Erythroblast (primary cell): ENCODE measurements at regions not wholly inside any gene's neighbourhood (a gene's known extent, or its start where the extent isn't known, plus 50 kb on each side); places are given as distances from the start of the nearest gene placed in this dataset.

Experiments
- DNase-seq, 2 experiments: peaks; one replicate each; lab custom pipeline; 2025; lab: John Stamatoyannopoulos, UW
- GATA1 ChIP-seq: IDR thresholded peaks from 2 replicates; pipeline ENCODE4 v1.6.1; 2011; ENCODE audit warnings: low read depth, mild to moderate bottlenecking, control low read depth, low read length, moderate library complexity
- POLR2A ChIP-seq: IDR thresholded peaks from 2 replicates; pipeline ENCODE4 v1.6.1; 2011; ENCODE audit warnings: mild to moderate bottlenecking, low read length

- no peak for DNase-seq
- TF ChIP-seq GATA1: no peak
These were observed 463.9 kb downstream of the GALC start for GRCh38 chr14:87529081-87529480.

- DNase-seq: no peak
- no peak for TF ChIP-seq GATA1
- no peak for TF ChIP-seq POLR2A
These were observed 466.3 kb downstream of the GALC start for GRCh38 chr14:87526731-87527130.

GRCh38 chr14:87524011-87524410, 469.0 kb downstream of the GALC start:
- TF ChIP-seq POLR2A (no peak), GATA1 (no peak)
- DNase-seq: no peak

GRCh38 chr14:87522575-87522974, 470.4 kb downstream of the GALC start:
- no peak for TF ChIP-seq POLR2A
- TF ChIP-seq GATA1: no peak
- no peak for DNase-seq

- no peak for TF ChIP-seq GATA1
- no peak for DNase-seq
These were observed 484.6 kb downstream of the GALC start for GRCh38 chr14:87508333-87508732.

GRCh38 chr14:87503711-87504110, 489.3 kb downstream of the GALC start:
- TF ChIP-seq POLR2A (no peak), GATA1 (no peak)
- no peak for DNase-seq

- TF ChIP-seq POLR2A (no peak), GATA1 (no peak)
- no peak for DNase-seq
These were observed 495.7 kb downstream of the GALC start for GRCh38 chr14:87497301-87497700.

GRCh38 chr14:87494010-87494409, 499.0 kb downstream of the GALC start:
- DNase-seq: no peak
- TF ChIP-seq POLR2A (no peak), GATA1 (no peak)

GRCh38 chr14:87492561-87492960, 500.4 kb downstream of the GALC start:
- no peak for DNase-seq
- TF ChIP-seq GATA1 (no peak), POLR2A (no peak)

GRCh38 chr14:87491816-87492215, 501.2 kb downstream of the GALC start:
- no peak for TF ChIP-seq GATA1
- no peak for TF ChIP-seq POLR2A
- DNase-seq: no peak

- DNase-seq: no peak
- TF ChIP-seq GATA1 (no peak), POLR2A (no peak)
These were observed 503.7 kb downstream of the GALC start for GRCh38 chr14:87489196-87489819.

GRCh38 chr14:87483271-87484260, 509.4 kb downstream of the GALC start:
- DNase-seq: no peak
- TF ChIP-seq POLR2A (no peak), GATA1 (no peak)

- TF ChIP-seq POLR2A (no peak), GATA1 (no peak)
- no peak for DNase-seq
These were observed 524.5 kb downstream of the GALC start for GRCh38 chr14:87468531-87468930.

GRCh38 chr14:87467578-87467977, 525.4 kb downstream of the GALC start:
- no peak for TF ChIP-seq POLR2A
- TF ChIP-seq GATA1: no peak
- no peak for DNase-seq

GRCh38 chr14:87465770-87466169, 527.2 kb downstream of the GALC start:
- DNase-seq: no peak
- TF ChIP-seq POLR2A (no peak), GATA1 (no peak)
